Body of pancreas (tissue), 4 donors: ENCODE measurements at regions not wholly inside any gene's neighbourhood (a gene's known extent, or its start where the extent isn't known, plus 50 kb on each side); places are given as distances from the start of the nearest gene placed in this dataset.

Source experiments
- POLR2A ChIP-seq, 3 donors: fragments of 450-650 bp; IDR thresholded peaks; one replicate each; pipeline ENCODE4 v1.6.1; 2016; ENCODE audit warnings: antibody characterized with exemption in 3 of 3, mild to moderate bottlenecking in 2 of 3
- TF ChIP-seq, protein P1 (sequence below), 7 experiments: fragments of 450-650 bp in 4 of 7; fragments of 200-600 bp in 3 of 7; sonication (generic) in 3 of 7; IDR thresholded peaks; one replicate each; pipeline ENCODE4 v1.5.1; 2016 to 2019; ENCODE audit warnings: antibody characterized with exemption in 7 of 7

DNA sequence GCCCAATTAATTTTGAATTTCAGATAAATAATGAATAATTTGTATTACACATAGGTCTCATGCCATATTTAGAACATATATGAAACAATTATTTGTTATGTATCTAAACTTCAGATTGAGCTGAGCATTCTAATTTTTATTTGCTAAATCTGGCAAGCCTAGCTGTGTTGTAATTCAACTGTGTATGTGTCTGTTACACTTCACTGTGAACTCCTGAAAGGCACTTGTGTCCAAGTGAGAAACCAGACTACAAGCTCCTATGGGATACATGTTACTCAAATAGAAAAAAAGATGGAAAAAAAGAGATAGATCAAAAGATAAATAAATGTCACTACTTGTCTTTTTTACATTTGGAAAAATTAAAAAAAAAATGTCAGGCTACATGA is 56.5 kb upstream of the ANKRD55 start:
- no peak for TF ChIP-seq POLR2A (IDR thresholded peaks at IDR 0.05)
- TF ChIP-seq, protein P1, sequence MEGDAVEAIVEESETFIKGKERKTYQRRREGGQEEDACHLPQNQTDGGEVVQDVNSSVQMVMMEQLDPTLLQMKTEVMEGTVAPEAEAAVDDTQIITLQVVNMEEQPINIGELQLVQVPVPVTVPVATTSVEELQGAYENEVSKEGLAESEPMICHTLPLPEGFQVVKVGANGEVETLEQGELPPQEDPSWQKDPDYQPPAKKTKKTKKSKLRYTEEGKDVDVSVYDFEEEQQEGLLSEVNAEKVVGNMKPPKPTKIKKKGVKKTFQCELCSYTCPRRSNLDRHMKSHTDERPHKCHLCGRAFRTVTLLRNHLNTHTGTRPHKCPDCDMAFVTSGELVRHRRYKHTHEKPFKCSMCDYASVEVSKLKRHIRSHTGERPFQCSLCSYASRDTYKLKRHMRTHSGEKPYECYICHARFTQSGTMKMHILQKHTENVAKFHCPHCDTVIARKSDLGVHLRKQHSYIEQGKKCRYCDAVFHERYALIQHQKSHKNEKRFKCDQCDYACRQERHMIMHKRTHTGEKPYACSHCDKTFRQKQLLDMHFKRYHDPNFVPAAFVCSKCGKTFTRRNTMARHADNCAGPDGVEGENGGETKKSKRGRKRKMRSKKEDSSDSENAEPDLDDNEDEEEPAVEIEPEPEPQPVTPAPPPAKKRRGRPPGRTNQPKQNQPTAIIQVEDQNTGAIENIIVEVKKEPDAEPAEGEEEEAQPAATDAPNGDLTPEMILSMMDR (IDR thresholded peaks at IDR 0.05): no peak
